ENCODE measurements at regions not wholly inside any gene's neighbourhood (a gene's known extent, or its start where the extent isn't known, plus 50 kb on each side); places are given as distances from the start of the nearest gene placed in this dataset.

- TF ChIP-seq CTCF (IDR thresholded peaks at IDR 0.05; ENCODE audit: insufficient read depth, low read depth, low read length) (no peak), EZH2 (IDR thresholded peaks at IDR 0.05; ENCODE audit: insufficient read depth, low read length) (no peak)
Measured at GRCh38 chr2:195238379-195238778, 418.6 kb upstream of the SLC39A10 start.
